ACC112 (cell line): ENCODE measurements at regions not wholly inside any gene's neighbourhood (a gene's known extent, or its start where the extent isn't known, plus 50 kb on each side); places are given as distances from the start of the nearest gene placed in this dataset.

Source experiments
- H2AFZ ChIP-seq: fragments of 200-600 bp; sonication (generic); one replicate; pipeline ENCODE4 v1.6.0; 2017; ENCODE audit warnings: antibody characterized with exemption, low read length; ENCODE audit not compliant: unreplicated experiment
- H3K27ac ChIP-seq: fragments of 200-600 bp; sonication (generic); 2 replicates; pipeline ENCODE4 v1.5.1; 2014; ENCODE audit warnings: low read depth, mild to moderate bottlenecking, antibody characterized with exemption, low read length, moderate library complexity
- H3K27me3 ChIP-seq: fragments of 200-600 bp; sonication (generic); 2 replicates; pipeline ENCODE4 v1.6.1; 2014; ENCODE audit warnings: mild to moderate bottlenecking, antibody characterized with exemption, low read length, moderate library complexity, mixed read lengths; ENCODE audit not compliant: insufficient read depth
- H3K36me3 ChIP-seq: fragments of 200-600 bp; sonication (generic); 2 replicates; pipeline ENCODE4 v1.6.1; 2016; ENCODE audit warnings: mild to moderate bottlenecking, antibody characterized with exemption, low read length, moderate library complexity, mixed read lengths; ENCODE audit not compliant: insufficient read depth
- H3K4me1 ChIP-seq: fragments of 200-600 bp; sonication (generic); one replicate; pipeline ENCODE4 v1.6.1; 2016; ENCODE audit warnings: low read length, mixed read lengths; ENCODE audit not compliant: insufficient read depth, unreplicated experiment, control insufficient read depth
- H3K4me3 ChIP-seq: fragments of 200-600 bp; sonication (generic); 2 replicates; pipeline ENCODE4 v1.5.1; 2014; ENCODE audit warnings: mild to moderate bottlenecking, low read depth, low read length
- H3K79me2 ChIP-seq: fragments of 200-600 bp; sonication (generic); one replicate; pipeline ENCODE4 v1.6.0; 2016; ENCODE audit warnings: low read length; ENCODE audit not compliant: control insufficient read depth, unreplicated experiment, insufficient read depth

DNA sequence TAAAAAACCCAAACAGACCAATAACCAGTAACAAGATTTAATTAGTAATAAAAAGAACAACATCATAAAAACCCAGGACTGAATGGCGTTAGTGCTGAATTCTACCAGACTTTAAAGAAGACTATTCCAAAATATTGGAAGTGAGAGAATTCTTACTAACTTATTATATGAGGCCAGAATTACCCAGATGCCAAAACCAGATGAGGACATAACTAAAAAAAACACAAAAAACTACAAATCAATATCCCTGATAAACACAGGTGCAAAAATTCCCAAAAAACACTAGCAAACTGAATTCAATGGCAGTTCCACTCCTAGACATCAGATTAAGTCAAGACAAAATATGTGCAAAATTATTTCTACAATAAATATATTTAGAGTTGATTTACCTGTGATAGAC lies 400.1 kb upstream of the PABPC4L start:
- no peaks in the 10 kb centered on the region for H3K27me3 ChIP-seq
- no peak overlapping the region for H3K4me3 ChIP-seq
- H3K79me2 ChIP-seq, result no peaks in the 10 kb centered on the region
- no peaks in the 10 kb centered on the region for H3K36me3 ChIP-seq
- H3K27ac ChIP-seq, result no peak overlapping the region
- no peaks in the 10 kb centered on the region for H3K4me1 ChIP-seq
- H2AFZ ChIP-seq, result no peak overlapping the region

DNA sequence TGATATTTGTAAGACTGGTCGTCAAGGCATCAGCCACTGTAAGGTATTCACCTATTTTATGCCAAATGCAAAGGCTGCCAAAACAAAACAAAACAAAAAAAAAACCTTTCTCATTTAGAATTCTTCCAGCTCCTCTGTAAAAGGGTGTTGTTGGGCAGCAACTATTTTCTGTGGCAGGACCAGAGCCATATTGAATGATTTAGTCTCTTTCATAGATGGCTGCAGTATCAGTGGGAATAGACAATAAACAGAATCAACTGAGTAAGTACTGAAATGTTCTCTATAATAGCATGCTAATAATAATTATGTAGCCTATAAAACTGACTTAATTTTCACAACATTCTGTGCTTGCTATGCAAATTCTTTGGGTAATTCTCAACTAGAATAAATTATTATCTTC lies 389.7 kb upstream of the PABPC4L start:
- Histone ChIP-seq H3K79me2 (no peaks in the 10 kb centered on the region), H3K36me3 (no peaks in the 10 kb centered on the region), H3K27me3 (no peaks in the 10 kb centered on the region), H3K27ac (no peak overlapping the region), H3K4me3 (no peak overlapping the region), H3K4me1 (no peaks in the 10 kb centered on the region), H2AFZ (no peak overlapping the region)

DNA sequence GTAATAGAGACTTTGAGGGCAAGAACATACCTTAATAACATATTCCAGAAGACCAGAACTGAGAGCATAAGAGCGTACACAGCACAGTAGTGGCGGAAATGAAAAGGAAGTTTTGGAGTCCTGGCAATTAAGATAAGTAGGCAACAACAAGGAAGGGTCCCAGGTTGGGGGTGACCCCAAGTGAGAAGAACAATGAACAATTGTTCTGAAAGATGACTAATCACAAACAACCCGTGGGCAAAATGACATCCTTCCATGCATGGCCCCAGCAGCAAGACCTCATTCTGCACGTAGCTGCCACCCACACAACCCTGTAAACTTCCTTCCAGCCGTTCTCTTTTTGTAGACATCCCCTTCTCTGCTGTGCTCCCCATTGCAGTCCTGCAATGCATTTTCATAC lies 384.4 kb upstream of the PABPC4L start:
- Histone ChIP-seq H3K4me3 (no peak overlapping the region), H3K27me3 (no peaks in the 10 kb centered on the region), H2AFZ (no peak overlapping the region), H3K36me3 (no peaks in the 10 kb centered on the region), H3K79me2 (no peaks in the 10 kb centered on the region), H3K4me1 (no peaks in the 10 kb centered on the region), H3K27ac (no peak overlapping the region)

DNA sequence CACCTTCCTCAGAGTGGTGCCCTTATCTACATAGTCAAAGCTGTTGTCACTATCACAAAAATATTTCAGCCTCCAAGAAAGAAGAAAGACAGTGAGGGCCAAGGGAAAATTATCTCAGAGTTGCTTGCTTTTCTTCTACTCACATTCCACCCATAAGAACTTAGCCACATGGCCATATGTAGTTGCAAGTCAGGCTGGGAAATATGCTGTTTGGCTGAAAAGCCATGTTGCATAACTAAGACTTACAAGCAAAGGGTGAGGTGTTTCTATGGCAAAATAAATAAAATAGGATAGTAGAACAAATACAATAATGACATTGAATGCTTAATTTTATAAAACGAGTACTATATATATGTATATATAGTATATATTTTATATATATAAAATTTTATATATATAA lies 365.9 kb upstream of the PABPC4L start:
- no peaks in the 10 kb centered on the region for H3K79me2 ChIP-seq
- H3K27me3 ChIP-seq, result no peaks in the 10 kb centered on the region
- H2AFZ ChIP-seq, result no peak overlapping the region
- no peak overlapping the region for H3K27ac ChIP-seq
- H3K4me1 ChIP-seq, result no peaks in the 10 kb centered on the region
- no peaks in the 10 kb centered on the region for H3K36me3 ChIP-seq
- no peak overlapping the region for H3K4me3 ChIP-seq

DNA sequence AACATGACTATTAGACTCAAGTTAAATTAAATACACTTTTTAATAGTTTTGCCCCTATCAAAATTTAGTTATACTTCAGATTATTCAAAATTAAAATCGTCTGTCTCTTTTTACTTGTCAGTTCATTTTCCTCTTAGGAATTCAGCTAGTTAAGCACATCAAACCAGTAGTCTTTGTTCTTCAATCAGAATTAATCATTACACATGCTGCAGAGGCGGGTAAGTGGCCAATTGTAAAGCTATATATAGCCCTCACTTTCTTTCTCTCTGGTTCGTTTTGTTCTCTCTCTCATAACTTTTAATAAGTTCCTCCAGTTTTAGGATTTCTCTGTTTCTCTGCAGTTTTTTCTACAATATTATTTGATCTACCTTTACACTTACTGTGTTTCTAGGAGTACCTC lies 359.1 kb upstream of the PABPC4L start:
- Histone ChIP-seq H3K79me2 (no peaks in the 10 kb centered on the region), H3K4me3 (no peak overlapping the region), H2AFZ (no peak overlapping the region), H3K27me3 (no peaks in the 10 kb centered on the region), H3K36me3 (no peaks in the 10 kb centered on the region), H3K4me1 (no peaks in the 10 kb centered on the region), H3K27ac (no peak overlapping the region)

DNA sequence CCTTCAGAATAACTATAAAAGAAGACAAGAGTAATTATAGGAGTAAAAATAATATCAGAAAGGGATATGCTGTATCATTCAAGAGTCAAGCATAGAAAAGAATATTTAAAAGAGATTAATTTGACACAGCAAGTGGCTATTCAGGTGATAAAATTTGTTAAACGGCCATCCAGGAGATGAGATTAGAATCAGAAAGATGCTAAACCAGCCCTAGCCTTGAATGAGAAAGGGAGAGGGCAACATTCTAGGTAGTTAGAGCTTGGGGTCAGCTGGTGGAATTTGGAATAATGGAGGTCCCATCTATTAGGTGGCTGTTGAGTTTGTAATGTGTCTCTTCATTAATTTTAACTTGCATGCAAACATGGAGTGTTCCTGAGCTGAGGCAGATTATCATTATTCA lies 350.5 kb upstream of the PABPC4L start:
- Histone ChIP-seq H3K4me1 (no peaks in the 10 kb centered on the region), H3K79me2 (no peaks in the 10 kb centered on the region), H3K4me3 (no peak overlapping the region), H3K27me3 (no peaks in the 10 kb centered on the region), H3K36me3 (no peaks in the 10 kb centered on the region), H2AFZ (no peak overlapping the region), H3K27ac (no peak overlapping the region)

DNA sequence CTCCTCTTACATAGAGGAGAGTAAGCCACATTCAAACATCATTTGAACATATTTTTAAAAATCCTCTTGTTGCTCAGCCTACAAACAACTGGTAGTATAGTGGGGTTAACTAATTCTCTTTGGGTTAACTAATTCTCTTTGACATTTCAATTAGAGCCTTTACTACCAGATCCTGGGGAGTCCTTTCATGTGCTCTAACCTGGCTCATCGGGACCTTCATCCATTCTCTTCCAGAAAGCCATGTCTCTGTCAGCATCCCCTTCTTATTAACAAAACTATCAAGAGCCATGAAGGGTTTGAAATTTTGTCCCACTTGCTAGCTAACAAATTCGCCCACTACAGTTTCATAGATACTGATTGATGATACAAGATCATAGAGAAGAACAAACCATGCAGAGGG lies 349.8 kb upstream of the PABPC4L start:
- Histone ChIP-seq H3K4me3 (no peak overlapping the region), H3K27me3 (no peaks in the 10 kb centered on the region), H3K36me3 (no peaks in the 10 kb centered on the region), H2AFZ (no peak overlapping the region), H3K27ac (no peak overlapping the region), H3K4me1 (no peaks in the 10 kb centered on the region), H3K79me2 (no peaks in the 10 kb centered on the region)

DNA sequence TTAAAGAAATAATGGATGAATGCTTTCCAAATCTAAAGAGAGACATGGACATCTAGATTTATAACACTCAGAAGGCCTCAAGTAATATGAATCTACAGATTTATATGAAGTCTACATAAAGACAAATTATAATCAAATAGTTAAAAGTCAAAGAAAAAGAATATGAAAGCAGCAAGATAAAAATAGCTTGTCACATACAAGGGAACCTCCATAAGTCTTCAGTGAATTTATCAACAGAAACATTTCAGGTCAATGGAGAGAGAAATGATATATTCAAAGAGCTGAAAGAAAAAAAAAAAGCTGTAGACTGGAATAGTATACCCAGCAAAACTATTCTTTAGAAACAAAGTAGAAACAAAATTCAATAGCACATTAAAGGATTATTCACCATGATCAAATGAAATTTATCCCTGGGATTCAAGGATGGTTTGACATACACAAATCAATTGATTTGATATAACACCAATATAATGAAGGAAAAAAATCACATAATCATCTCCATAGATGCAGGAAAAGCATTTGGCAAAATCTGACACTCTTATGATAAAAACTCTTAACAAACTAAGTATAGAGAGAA lies 346.6 kb upstream of the PABPC4L start:
- no peaks in the 10 kb centered on the region for H3K36me3 ChIP-seq
- no peaks in the 10 kb centered on the region for H3K27me3 ChIP-seq
- no peak overlapping the region for H3K4me3 ChIP-seq
- H3K79me2 ChIP-seq, result no peaks in the 10 kb centered on the region
- H2AFZ ChIP-seq, result no peak overlapping the region
- no peak overlapping the region for H3K27ac ChIP-seq
- H3K4me1 ChIP-seq, result no peaks in the 10 kb centered on the region

DNA sequence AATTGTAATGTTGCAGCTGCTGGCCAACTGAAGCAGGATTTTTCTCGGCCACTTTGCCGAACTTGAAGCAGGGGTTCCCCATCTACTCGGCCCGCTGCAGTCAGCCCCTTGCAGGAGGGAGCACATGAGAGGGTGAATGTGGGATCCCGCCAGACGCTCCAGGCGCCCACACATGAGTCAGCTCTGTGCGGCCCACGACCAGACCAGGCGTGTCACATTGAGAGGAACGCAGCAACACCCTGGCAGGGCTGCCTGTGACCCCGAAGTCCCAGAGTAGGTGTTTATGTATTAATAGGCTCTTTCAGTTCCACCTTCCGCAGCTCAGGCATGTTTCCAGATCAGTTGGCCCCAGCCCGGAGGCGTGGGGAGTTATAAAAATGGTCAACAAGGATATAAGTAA lies 344.7 kb upstream of the PABPC4L start:
- H3K79me2 ChIP-seq, result no peaks in the 10 kb centered on the region

DNA sequence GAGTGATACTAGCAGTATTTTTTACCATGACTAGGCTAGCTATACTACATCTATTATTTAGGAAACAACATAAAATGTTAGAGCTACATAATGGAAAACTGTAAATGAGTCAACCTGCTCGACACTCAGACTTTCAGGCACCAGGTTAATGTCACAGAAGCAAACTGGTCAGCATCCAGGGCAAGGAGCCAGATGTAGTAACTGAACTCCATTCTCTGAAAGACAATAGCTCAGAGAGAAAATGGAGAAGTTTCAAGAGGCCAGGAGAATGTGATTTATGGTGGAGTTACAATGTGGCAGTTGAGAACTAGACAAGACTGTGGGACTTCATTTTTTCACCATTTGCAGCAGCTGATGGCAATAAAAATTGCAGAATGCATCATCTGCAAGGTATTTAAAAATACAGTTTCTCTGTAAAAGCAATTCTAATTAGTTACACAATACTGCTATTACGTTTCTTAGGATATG lies 342.7 kb upstream of the PABPC4L start:
- Histone ChIP-seq H3K4me1 (no peaks in the 10 kb centered on the region), H3K27ac (no peak overlapping the region), H3K36me3 (no peaks in the 10 kb centered on the region), H3K4me3 (no peak overlapping the region), H2AFZ (no peak overlapping the region), H3K27me3 (no peaks in the 10 kb centered on the region), H3K79me2 (no peaks in the 10 kb centered on the region)

More for the DNA sequence above, 344.7 kb upstream of the PABPC4L start:
- H3K36me3 ChIP-seq, result no peaks in the 10 kb centered on the region
- H3K4me3 ChIP-seq, result no peak overlapping the region
- no peaks in the 10 kb centered on the region for H3K4me1 ChIP-seq
- no peaks in the 10 kb centered on the region for H3K27me3 ChIP-seq
- H3K27ac ChIP-seq, result no peak overlapping the region
- no peak overlapping the region for H2AFZ ChIP-seq

DNA sequence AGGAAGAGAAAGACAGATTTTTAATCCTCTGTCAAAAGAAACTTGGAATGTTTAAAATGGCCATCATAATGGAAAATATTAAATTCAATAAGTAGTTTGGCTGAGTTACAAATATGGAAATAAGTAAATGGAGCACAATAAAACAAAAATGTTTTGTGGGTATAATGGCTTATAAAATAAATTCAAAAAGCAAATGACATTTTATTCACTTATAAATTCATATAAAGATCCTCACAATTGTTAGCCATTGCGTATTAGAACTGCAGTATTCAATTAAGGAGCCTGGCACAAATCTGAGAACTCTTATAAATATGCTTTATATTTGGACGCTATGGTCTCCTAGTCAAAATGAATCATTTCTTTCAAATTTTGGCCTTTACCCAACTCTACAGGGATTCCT lies 339.0 kb upstream of the PABPC4L start:
- H3K79me2 ChIP-seq, result no peaks in the 10 kb centered on the region
- no peaks in the 10 kb centered on the region for H3K4me1 ChIP-seq
- no peaks in the 10 kb centered on the region for H3K36me3 ChIP-seq
- no peaks in the 10 kb centered on the region for H3K27me3 ChIP-seq
- no peak overlapping the region for H2AFZ ChIP-seq
- H3K4me3 ChIP-seq, result no peak overlapping the region
- H3K27ac ChIP-seq, result no peak overlapping the region
